ENCODE measurements at regions not wholly inside any gene's neighbourhood (a gene's known extent, or its start where the extent isn't known, plus 50 kb on each side); places are given as distances from the start of the nearest gene placed in this dataset.

- Histone ChIP-seq H3K9me3 (no peaks in the 10 kb centered on the region), H3K27me3 (no peaks in the 10 kb centered on the region), H3K4me3 (ENCODE audit: low read depth, low read length) (no peak overlapping the region), H3K4me1 (no peaks in the 10 kb centered on the region), H3K36me3 (no peaks in the 10 kb centered on the region)
- no peak for DNase-seq
- TF ChIP-seq, protein P1, sequence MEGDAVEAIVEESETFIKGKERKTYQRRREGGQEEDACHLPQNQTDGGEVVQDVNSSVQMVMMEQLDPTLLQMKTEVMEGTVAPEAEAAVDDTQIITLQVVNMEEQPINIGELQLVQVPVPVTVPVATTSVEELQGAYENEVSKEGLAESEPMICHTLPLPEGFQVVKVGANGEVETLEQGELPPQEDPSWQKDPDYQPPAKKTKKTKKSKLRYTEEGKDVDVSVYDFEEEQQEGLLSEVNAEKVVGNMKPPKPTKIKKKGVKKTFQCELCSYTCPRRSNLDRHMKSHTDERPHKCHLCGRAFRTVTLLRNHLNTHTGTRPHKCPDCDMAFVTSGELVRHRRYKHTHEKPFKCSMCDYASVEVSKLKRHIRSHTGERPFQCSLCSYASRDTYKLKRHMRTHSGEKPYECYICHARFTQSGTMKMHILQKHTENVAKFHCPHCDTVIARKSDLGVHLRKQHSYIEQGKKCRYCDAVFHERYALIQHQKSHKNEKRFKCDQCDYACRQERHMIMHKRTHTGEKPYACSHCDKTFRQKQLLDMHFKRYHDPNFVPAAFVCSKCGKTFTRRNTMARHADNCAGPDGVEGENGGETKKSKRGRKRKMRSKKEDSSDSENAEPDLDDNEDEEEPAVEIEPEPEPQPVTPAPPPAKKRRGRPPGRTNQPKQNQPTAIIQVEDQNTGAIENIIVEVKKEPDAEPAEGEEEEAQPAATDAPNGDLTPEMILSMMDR (IDR thresholded peaks at IDR 0.05; ENCODE audit: low read depth, low read length) = no peak
Measured at GRCh38 chr7:47682874-47683273, 101.0 kb upstream of the TNS3 start.

GRCh38 chr7:47681249-47681810 is 99.4 kb upstream of the TNS3 start:
- H3K36me3 ChIP-seq = no peaks in the 10 kb centered on the region
- DNase-seq = no peak
- TF ChIP-seq, protein P1 (IDR thresholded peaks at IDR 0.05; ENCODE audit: low read depth, low read length) = no peak
- H3K9me3 ChIP-seq = no peaks in the 10 kb centered on the region; the same call in 1 of the 2 replicates
- no peak overlapping the region for H3K4me3 ChIP-seq (ENCODE audit: low read depth, low read length)
- H3K27me3 ChIP-seq = no peaks in the 10 kb centered on the region
- no peaks in the 10 kb centered on the region for H3K4me1 ChIP-seq

- no peak for DNase-seq
- TF ChIP-seq, protein P1 (IDR thresholded peaks at IDR 0.05; ENCODE audit: low read depth, low read length) = no peak
- no peaks in the 10 kb centered on the region for H3K36me3 ChIP-seq
- H3K4me3 ChIP-seq (ENCODE audit: low read depth, low read length) = no peak overlapping the region
- no peaks in the 10 kb centered on the region; the same call in 1 of the 2 replicates for H3K9me3 ChIP-seq
- no peaks in the 10 kb centered on the region for H3K27me3 ChIP-seq
- no peaks in the 10 kb centered on the region for H3K4me1 ChIP-seq
Measured at GRCh38 chr7:47678641-47679380, 96.9 kb upstream of the TNS3 start.

DNA sequence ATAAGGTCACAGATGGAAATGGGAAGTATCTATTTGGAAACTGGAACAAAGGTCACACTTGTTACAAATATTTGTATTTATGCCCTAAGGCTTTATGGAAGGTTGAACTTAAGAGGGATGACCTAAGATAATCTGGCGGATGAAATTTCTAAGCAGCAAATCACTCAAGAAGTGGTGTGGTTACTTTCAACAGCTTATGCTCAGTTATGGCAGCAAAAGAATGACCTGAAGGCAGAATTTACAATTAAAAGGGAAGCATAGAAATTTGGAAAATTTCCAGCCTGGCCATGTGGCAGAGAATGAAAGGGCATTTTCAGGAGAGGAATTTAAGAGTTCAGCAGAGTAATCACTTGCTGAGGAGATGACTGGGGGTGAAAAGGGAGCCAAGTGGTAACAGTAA is 95.8 kb upstream of the TNS3 start:
- H3K4me3 ChIP-seq (ENCODE audit: low read depth, low read length) = no peak overlapping the region
- no peak for DNase-seq
- H3K27me3 ChIP-seq = no peaks in the 10 kb centered on the region
- no peaks in the 10 kb centered on the region for H3K4me1 ChIP-seq
- TF ChIP-seq, protein P1 (IDR thresholded peaks at IDR 0.05; ENCODE audit: low read depth, low read length) = no peak
- no peaks in the 10 kb centered on the region for H3K36me3 ChIP-seq
- H3K9me3 ChIP-seq = no peaks in the 10 kb centered on the region; the same call in 1 of the 2 replicates

GRCh38 chr7:47677093-47677492 is 95.2 kb upstream of the TNS3 start:
- Histone ChIP-seq H3K36me3 (no peaks in the 10 kb centered on the region), H3K27me3 (no peaks in the 10 kb centered on the region), H3K4me1 (no peaks in the 10 kb centered on the region), H3K4me3 (ENCODE audit: low read depth, low read length) (no peak overlapping the region), H3K9me3 (no peaks in the 10 kb centered on the region; the same call in 1 of the 2 replicates)
- TF ChIP-seq, protein P1 (IDR thresholded peaks at IDR 0.05; ENCODE audit: low read depth, low read length) = no peak
- DNase-seq = no peak

- H3K4me1 ChIP-seq = no peaks in the 10 kb centered on the region
- H3K36me3 ChIP-seq = no peaks in the 10 kb centered on the region
- DNase-seq = no peak
- H3K27me3 ChIP-seq = no peaks in the 10 kb centered on the region
- no peak overlapping the region for H3K4me3 ChIP-seq (ENCODE audit: low read depth, low read length)
- no peaks in the 10 kb centered on the region; the same call in 1 of the 2 replicates for H3K9me3 ChIP-seq
- TF ChIP-seq, protein P1 (IDR thresholded peaks at IDR 0.05; ENCODE audit: low read depth, low read length) = no peak
Measured at GRCh38 chr7:47672977-47673381, 91.1 kb upstream of the TNS3 start.

Measured in BE2C (cell line).